GM10266 (cell line): ENCODE measurements at regions not wholly inside any gene's neighbourhood (a gene's known extent, or its start where the extent isn't known, plus 50 kb on each side); places are given as distances from the start of the nearest gene placed in this dataset.
A peak's percentile ranks its signal among the peaks of the same experiment; 100 is the strongest.

Experiments used
- DNase-seq: peaks from one replicate; pipeline ENCODE4 v3.0.0; 2012; ENCODE audit errors: extremely low spot score
- CTCF ChIP-seq: IDR thresholded peaks from 2 replicates; pipeline ENCODE4 v1.5.1; 2012; ENCODE audit warnings: mild to moderate bottlenecking, low read depth; ENCODE audit not compliant: control insufficient read depth, insufficient read depth; ENCODE audit errors: missing control alignments

GRCh38 chr12:66066137-66066928, 64.2 kb downstream of the LLPH start:
- TF ChIP-seq CTCF = peak; percentile 29
- peak; percentile 16 for DNase-seq

- no peak for TF ChIP-seq CTCF
- DNase-seq = no peak
Observed at GRCh38 chr12:66065641-66066136, 64.9 kb downstream of the LLPH start.

- TF ChIP-seq CTCF = no peak
- DNase-seq = no peak
Observed at GRCh38 chr12:66065150-66065549, 65.4 kb downstream of the LLPH start.

GRCh38 chr12:66063916-66064315, 66.6 kb downstream of the LLPH start:
- DNase-seq = no peak
- no peak for TF ChIP-seq CTCF

GRCh38 chr12:66062290-66062625, 68.3 kb downstream of the LLPH start:
- no peak for TF ChIP-seq CTCF
- DNase-seq = no peak

GRCh38 chr12:66061557-66062289, 68.8 kb downstream of the LLPH start:
- no peak for DNase-seq
- TF ChIP-seq CTCF = no peak

GRCh38 chr12:66061076-66061475, 69.5 kb downstream of the LLPH start:
- DNase-seq = no peak
- TF ChIP-seq CTCF = no peak
